Right lobe of liver (tissue), 6 donors: ENCODE measurements at regions not wholly inside any gene's neighbourhood (a gene's known extent, or its start where the extent isn't known, plus 50 kb on each side); places are given as distances from the start of the nearest gene placed in this dataset.

Experiments used
- ATAC-seq, 4 donors: fragments of 200-7000 bp; cut with Tn5 transposase; one replicate each; pipeline ENCODE4 v1.9.1; 2020; ENCODE audit warnings: mild to moderate bottlenecking in 4 of 4, moderate library complexity in 4 of 4
- DNase-seq, 3 donors: peaks; one replicate each; pipeline ENCODE4 v3.0.0-alpha.2; 2020
- H3K27ac ChIP-seq, 3 donors: fragments of 200-600 bp; one replicate each; pipeline ENCODE4 v1.8.0; 2022
- H3K27me3 ChIP-seq, 2 donors: fragments of 200-600 bp; one replicate each; pipeline ENCODE4 v1.8.0; 2022
- H3K36me3 ChIP-seq, 4 donors: fragments of 200-600 bp; sonication (generic) in 1 of 4; one replicate each; pipeline versions ENCODE4 v1.5.1 to v1.8.0; 2017 to 2022; ENCODE audit warnings: control low read depth in 1 of 4
- H3K4me1 ChIP-seq, 4 donors: fragments of 200-600 bp; sonication (generic) in 1 of 4; one replicate each; pipeline versions ENCODE4 v1.5.1 to v1.8.0; 2017 to 2022; ENCODE audit warnings: control low read depth in 1 of 4
- H3K4me3 ChIP-seq, 3 donors: fragments of 200-600 bp; one replicate each; pipeline ENCODE4 v1.8.0; 2022
- H3K9me3 ChIP-seq, 4 donors: fragments of 200-600 bp; sonication (generic) in 1 of 4; one replicate each; pipeline versions ENCODE4 v1.5.1 to v1.8.0; 2017 to 2022; ENCODE audit warnings: control low read depth in 1 of 4
- CTCF ChIP-seq, 4 donors: fragments of 200-600 bp in 3 of 4; fragments of 450-650 bp in 1 of 4; IDR thresholded peaks; one replicate each; pipeline versions ENCODE4 v1.5.1 to v1.8.0; 2016 to 2022; ENCODE audit warnings: antibody characterized with exemption in 4 of 4, mild to moderate bottlenecking in 2 of 4
- POLR2A ChIP-seq: fragments of 450-650 bp; IDR thresholded peaks from one replicate; pipeline ENCODE4 v1.6.1; 2017; ENCODE audit warnings: antibody characterized with exemption, mild to moderate bottlenecking
- WGBS: methylation state at CpG from one replicate; pipeline ENCODE4 v1.1.6; 2018; ENCODE audit warnings: low coverage, low lambda C conversion rate; ENCODE audit not compliant: insufficient coverage; ENCODE audit errors: missing lambda C conversion rate; 5-methylcytosine and 5-hydroxymethylcytosine counted together
- intact Hi-C, 2 donors: fragments of 100-400 bp; cut with DNase I; formaldehyde crosslinking; loops; one replicate each; pipeline versions ENCODE4 v1.11.2 to v1.14.1; 2022
- donor health status: DM: no; HTN: yes; CAD: no.
- donor health status: DM: no; HTN: no; CAD: no.
- donor health status: DM: no; HTN: no; CAD: no.
- donor health status: DM: no; HTN: yes; CAD: no.
- donor health status: DM: no; HTN: yes; CAD: no.

GRCh38 chr16:54605536-54606066 lies 319.0 kb upstream of the IRX3 start:
- no peak for DNase-seq
- TF ChIP-seq CTCF (IDR thresholded peaks at IDR 0.05) = no peak
- TF ChIP-seq POLR2A = no peak
- WGBS = 86% methylated on average over 1 of the region's 1 CpG

GRCh38 chr16:54602666-54603065 lies 316.1 kb upstream of the IRX3 start:
- no peak overlapping the region for H3K4me3 ChIP-seq
- DNase-seq (no peak), ATAC-seq (no peak)
- TF ChIP-seq POLR2A (no peak), CTCF (IDR thresholded peaks at IDR 0.05) (no peak)
- intact Hi-C loops = no loop called here
- 69% methylated on average over 6 of the region's 6 CpGs for WGBS
- H3K27me3 ChIP-seq = no peaks in the 10 kb centered on the region
- H3K4me1 ChIP-seq = no peaks in the 10 kb centered on the region
- no peak overlapping the region for H3K27ac ChIP-seq
- H3K9me3 ChIP-seq = no peaks in the 10 kb centered on the region
- H3K36me3 ChIP-seq = no peaks in the 10 kb centered on the region

More at GRCh38 chr16:54605536-54606066, 319.0 kb upstream of the IRX3 start:
- H3K36me3 ChIP-seq = no peaks in the 10 kb centered on the region
- no peak overlapping the region for H3K27ac ChIP-seq
- H3K9me3 ChIP-seq = no peaks in the 10 kb centered on the region
- no peak overlapping the region for H3K4me3 ChIP-seq
- intact Hi-C loops = no loop called here
- ATAC-seq = no peak
- H3K27me3 ChIP-seq = no peaks in the 10 kb centered on the region
- H3K4me1 ChIP-seq = no peaks in the 10 kb centered on the region

- Histone ChIP-seq H3K27me3 (no peaks in the 10 kb centered on the region), H3K36me3 (no peaks in the 10 kb centered on the region), H3K4me1 (no peaks in the 10 kb centered on the region), H3K4me3 (no peak overlapping the region), H3K9me3 (no peaks in the 10 kb centered on the region), H3K27ac (no peak overlapping the region)
- no peak for TF ChIP-seq CTCF (IDR thresholded peaks at IDR 0.05)
- no peak for TF ChIP-seq POLR2A
- no peak for ATAC-seq
- intact Hi-C loops = no loop called here
- DNase-seq = no peak
These were observed 310.6 kb upstream of the IRX3 start for GRCh38 chr16:54597222-54597621.

GRCh38 chr16:54595621-54596020 lies 309.0 kb upstream of the IRX3 start:
- Histone ChIP-seq H3K27ac (no peak overlapping the region), H3K36me3 (no peaks in the 10 kb centered on the region), H3K4me1 (no peaks in the 10 kb centered on the region), H3K9me3 (no peaks in the 10 kb centered on the region), H3K4me3 (no peak overlapping the region), H3K27me3 (no peaks in the 10 kb centered on the region)
- DNase-seq = no peak
- no peak for TF ChIP-seq CTCF (IDR thresholded peaks at IDR 0.05)
- TF ChIP-seq POLR2A = no peak
- intact Hi-C loops = no loop called here
- no peak for ATAC-seq
- 47% methylated on average over 2 of the region's 2 CpGs for WGBS
